NCI-H2029 (cell line): ENCODE measurements at regions not wholly inside any gene's neighbourhood (a gene's known extent, or its start where the extent isn't known, plus 50 kb on each side); places are given as distances from the start of the nearest gene placed in this dataset.

Experiments
- DNase-seq: peaks from one replicate; lab custom pipeline; 2025; lab: John Stamatoyannopoulos, UW

DNA sequence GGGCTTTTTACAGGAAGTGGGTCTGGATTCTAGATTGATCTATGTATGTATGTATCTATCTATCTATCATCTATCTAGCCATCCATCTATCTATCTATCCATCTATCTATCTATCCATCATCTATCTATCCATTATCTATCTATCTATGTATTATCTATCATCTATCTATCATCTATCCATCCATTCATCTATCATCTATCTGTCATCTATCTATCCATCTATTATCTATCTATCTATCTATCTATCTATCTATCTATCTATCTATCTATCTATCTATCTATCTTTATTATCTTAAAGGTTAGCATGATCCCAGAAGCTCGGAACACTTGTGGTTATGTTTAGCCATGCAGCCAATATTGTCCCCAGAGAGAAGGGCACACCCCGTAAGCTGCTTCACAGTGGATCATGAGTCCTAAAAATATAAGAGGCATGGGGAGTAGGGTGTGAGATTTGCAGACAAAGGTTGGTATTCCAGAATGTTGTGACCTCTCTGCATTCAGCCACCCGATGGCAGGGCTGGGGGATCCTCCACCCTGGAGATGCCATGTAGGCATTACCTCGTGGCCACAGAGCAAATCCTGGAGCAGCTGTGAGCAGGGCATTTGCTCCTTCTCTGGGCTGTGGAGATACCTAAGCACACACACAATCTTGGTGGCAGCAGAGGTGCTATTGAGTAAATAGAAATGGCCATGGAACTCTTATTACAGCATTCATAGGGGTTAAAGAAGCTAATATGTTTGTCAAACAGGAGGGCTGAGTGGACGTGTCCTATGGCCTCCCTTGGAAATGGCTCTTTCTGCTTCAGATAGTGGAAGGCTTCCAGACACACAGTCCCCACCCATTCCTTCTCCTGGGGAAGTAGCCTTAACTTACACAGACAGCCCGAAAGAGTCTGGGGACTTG, 310.0 kb upstream of the TSHZ3 start:
- DNase-seq: no peak

DNA sequence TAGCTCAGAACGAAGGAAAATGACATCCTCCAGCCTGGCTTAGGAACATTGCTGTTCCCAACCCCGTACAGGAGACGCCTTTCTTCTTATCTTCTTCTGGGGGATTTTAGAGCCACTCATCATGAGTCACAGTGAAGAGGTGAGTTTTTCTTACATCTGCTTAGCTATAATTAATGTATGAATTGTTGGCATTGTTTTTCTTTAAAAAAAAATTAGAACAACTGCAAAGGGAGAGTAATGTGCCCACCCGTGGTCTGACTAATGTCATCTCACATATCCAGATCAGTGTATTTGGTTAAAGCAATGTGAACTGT, 310.6 kb upstream of the TSHZ3 start:
- DNase-seq: no peak

- no peak for DNase-seq
Measured at GRCh38 chr19:31664096-31664495, 314.9 kb upstream of the TSHZ3 start.

DNA sequence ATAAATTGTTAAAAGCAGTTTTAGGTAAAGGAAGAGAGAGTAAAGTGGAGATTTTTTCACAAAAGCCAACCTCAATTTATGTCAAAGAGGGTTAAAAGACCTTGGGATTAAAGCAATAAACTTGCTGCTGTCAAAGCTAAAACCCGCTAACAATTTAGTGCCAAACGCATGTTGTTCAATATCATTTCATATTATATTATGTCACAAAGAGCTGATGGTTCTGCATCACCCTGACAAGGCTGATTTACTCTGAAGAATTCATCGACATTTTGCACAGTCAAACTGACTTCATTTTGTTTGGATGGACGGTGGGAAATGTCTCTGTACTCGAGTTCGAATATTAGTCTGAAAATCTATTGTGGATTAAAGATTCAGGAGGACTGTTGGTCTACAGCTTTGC, 315.8 kb upstream of the TSHZ3 start:
- DNase-seq: no peak

GRCh38 chr19:31666126-31666525, 316.9 kb upstream of the TSHZ3 start:
- DNase-seq: no peak

DNA sequence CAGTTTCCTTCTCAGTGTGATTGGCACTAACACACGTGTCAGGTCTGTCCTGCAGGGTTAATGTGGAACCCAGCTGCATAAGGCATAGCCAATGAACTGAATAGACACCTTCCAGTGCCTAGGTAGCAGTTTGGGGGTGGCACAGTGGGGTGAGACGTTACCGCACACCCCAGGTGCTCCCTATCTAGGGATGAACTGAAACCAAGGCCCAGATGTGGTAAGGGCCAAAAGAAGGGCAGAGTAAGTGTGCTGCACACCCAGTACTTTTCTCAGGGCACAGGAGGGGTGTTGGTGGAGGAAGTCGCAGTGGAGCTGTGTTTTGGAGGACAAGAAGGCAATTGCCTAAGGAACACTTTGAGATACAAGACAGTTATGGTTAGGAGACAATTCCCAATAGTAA, 317.9 kb upstream of the TSHZ3 start:
- no peak for DNase-seq

- no peak for DNase-seq
Measured at GRCh38 chr19:31668921-31669320, 319.7 kb upstream of the TSHZ3 start.

- DNase-seq: no peak
Measured at GRCh38 chr19:31670931-31671330, 321.7 kb upstream of the TSHZ3 start.

DNA sequence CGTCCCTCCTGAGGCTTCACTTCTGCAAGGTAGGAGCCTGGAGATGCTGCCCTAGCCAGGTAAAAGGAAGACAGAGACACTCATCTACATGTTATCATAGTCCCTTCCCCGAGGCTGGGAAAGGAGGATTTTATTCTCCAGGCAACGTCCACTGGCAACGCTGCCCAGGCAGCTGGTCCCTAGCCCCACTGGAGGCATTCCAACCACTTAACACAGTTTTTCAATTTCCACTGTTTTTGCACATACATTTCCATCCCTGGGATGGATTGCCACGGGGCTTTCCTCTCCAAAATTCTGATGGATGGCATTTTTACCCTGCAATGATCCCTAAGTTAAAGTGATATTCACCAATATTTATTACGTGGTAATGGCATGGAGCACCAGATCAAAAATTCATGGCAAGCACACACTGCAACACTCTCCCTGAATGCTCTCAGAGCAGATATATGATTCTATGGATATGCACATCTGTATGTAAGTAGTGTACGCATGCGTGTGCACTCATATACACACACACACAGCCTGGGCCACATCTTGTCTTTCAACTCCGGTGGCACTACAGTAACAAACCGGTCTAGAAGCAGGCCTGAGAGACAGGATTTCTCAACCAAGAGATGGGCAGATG, 322.3 kb upstream of the TSHZ3 start:
- no peak for DNase-seq

DNA sequence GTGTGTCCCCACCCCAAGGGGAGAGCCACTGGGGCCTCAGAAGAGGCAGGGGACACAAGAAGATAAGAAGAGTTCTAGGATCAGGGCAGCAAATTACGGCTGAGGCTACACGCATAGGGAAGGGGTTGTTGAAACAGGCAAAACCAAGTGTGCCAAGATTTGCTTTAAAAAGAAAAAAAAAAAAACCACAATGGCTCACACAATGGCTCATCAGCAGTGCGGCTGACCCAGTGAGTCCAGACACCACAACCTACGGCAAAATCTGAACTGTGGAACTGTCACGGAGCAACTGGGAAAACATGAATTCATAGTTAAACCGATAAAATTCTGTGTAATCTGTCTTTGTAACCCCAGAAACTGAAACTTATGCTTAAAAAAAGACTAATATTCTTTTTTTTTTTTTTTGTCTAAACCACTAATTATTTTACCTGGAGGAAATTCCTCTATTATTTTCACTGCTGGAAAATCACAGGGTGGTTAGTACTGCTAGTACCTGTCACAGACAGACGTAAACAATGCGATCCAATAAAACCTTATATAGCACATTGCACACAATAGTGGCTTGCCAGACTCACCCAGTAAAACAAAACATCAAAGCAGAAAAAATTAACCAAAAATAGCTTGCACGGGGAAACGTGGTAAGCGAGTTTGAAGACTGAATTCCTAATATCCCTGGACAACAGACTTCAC, 325.4 kb upstream of the TSHZ3 start:
- DNase-seq: no peak

DNA sequence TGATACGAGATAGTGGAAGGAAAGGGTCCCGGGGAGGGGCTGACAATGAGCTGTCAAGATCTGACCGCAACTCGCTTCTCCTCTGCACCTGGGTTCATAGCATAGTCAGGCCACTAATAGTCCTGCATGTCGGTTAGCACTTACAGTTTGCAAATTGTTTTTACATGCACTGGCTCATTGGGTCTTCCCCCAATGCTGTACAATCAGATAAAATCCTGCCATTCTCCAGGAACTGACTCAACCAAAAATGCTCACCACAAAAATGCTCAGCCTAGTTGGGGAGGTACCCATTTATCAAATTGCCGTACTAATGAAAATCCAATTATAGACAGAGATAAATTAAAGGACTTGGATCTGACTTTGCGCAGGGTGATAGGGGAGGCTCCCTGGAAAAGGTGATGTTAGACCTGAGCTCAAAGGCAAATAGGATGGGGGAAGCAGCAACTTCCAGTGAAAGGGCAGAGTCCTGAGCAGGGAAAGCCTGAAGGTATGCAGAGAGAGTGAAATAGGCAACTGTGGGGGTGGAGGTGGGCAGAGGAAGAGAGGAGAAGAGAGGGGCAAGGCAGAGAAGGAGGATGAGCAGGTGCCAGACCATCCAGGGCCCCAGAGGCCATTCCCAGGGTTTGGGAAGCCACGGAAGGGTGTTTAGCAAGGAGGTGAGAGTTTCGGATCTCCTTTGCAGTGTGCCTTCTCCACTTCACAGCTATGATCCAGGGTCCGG, 326.1 kb upstream of the TSHZ3 start:
- no peak for DNase-seq

DNA sequence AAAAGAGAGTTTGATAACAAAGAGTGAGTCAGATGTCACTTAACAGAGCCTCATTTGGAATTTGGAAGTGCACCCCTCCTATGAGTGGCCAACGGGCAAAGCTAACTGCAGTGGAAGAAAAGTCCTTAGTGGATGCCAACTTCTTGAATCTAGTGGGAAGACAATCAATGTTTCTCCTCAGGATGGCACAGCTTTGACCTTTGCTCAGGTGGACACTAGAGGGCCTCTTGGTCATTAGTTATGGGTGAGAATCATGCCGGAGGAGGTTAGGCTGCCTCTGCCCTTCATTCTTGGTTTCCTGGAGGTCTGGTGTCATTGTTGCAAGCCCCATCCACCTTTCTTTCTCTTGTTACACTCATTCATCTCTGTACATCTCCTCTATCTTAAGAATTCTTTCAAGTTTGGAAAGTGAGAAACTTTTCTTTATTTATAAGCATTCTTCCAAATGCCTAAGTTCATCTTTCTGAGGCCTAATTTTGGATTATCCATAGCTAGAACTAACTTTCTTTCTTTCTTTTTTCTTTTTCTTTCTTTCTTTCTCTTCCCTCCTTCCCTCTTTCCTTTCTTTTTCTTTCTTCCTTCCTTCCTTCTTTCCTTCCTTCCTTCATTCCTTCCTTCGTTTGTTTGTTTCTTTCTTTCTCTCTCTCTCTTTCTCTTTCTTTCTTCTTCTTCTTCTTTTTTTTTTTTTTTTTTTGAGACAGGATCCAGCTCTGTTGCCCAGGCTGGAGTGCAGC, 327.2 kb upstream of the TSHZ3 start:
- no peak for DNase-seq

- no peak for DNase-seq
Measured at GRCh38 chr19:31678421-31678820, 329.2 kb upstream of the TSHZ3 start.

GRCh38 chr19:31681121-31681520, 331.9 kb upstream of the TSHZ3 start:
- DNase-seq: no peak

DNA sequence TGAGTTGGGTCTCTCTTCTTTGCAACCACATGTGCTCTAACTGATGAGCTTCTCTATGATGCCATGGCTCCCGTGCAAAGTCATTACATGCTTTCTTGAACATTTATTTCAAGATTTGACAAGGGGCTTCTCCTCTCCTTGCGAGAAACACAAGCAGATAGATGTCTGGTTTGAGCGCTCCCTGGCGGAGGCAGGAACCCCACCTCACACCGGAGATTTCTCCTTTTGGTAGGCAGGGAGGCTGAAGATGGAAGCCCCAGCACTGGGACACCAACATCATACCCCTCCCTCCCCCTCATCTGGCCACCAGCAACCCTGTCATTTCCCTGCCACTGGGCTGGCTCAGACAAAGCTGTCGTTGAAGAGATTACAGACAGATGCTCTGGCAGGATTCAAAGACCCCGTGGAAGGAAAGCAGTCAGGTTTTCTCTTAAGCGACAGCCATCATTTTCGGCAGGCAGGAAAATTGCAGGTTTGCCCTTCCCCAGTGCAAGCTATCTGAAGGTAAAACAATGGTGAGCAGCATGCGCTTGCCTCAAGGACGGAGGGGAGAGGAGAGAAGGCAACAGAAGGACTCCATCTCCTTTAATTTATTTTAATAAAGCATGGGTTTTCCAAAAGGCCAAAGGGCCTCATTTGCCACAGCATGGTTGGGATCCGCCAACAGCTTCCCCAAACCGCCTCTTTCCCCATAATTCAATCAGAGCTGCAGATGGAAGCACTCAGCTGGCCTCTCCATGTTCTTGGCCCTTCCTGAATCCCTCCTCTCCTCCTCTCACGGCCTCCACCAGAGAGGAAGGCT, 344.1 kb upstream of the TSHZ3 start:
- no peak for DNase-seq

DNA sequence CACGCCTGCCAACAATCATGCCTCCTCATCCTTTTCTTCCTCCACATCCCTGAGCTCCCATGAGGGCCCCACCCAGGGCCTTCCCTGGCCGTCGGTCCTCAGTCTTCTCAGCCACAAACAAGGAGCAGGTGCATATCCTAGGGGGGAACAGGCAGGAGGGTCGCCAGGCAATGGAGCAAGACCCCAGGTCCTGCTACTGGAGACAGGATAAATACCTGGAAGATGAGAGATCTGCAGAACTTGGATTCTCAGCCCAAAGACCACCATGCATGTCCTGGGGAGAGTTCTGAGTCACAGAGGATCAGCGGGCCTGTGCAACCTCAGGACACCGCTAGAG, 344.7 kb upstream of the TSHZ3 start:
- DNase-seq: no peak

DNA sequence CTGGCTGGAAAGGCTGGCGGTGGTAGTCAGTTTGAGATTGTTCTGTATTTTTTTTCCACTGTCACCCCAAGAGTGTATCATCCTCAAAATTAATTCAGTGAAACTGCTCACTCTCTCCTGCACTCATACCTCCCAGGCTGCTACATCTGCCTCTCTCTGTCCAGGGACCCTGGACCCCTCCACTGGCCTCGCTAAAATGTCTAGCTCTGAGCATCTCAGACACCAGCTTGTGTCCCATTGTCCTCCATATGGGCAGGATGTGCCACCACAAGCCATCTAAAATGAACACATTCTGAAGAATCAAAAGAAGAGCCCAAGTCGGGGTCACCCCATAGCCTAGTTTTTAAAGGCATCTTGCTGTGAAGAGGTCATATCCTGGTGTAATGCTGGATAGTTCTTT, 345.5 kb upstream of the TSHZ3 start:
- DNase-seq: no peak

- no peak for DNase-seq
Measured at GRCh38 chr19:31699421-31699820, 350.2 kb upstream of the TSHZ3 start.

DNA sequence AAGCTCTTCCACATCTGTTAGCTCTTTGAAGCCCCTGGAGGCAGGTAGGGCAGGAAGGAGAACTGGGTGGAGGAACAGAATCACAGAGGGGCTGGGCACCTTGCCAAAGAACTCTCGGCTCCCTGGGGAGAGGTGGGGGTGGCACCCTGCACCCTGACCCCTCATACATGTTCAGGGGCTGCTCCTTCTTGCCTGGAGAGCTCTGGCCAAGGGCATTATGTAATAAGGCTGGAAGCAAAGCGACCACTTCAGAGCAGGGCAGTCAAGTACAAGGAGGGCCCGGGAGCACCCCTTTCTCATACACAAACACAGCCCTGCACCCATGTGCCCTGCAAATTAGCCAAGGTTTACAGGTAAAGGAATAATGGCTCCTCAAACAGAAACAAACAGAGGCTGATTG, 351.9 kb upstream of the TSHZ3 start:
- no peak for DNase-seq

DNA sequence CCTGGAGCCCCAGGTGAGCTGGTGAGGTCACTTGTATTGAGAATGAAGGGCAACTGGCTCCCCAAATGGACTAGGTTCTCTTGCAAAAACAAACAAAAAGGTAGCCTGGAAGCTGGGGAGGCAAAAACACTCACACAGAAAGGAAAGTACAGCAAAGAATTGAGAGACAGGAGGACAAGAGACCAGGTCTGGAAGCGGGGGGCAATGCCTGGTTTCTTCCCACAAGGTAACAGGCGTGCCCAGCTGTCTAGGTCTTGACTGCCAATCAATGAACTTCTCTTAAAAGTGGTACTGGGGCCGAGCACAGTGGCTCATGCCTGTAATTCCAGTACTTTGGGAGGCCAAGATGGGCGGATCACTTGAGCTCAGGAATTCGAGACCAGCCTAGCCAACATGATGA, 356.4 kb upstream of the TSHZ3 start:
- DNase-seq: no peak

- no peak for DNase-seq
Measured at GRCh38 chr19:31706131-31706530, 356.9 kb upstream of the TSHZ3 start.
